ENCODE measurements at regions not wholly inside any gene's neighbourhood (a gene's known extent, or its start where the extent isn't known, plus 50 kb on each side); places are given as distances from the start of the nearest gene placed in this dataset.
"Not testable (repeated sequence)": the region's sequence is repeated elsewhere in the genome, so short reads cannot be mapped to it uniquely, and the experiment has no call there.

GRCh38 chr5:42875211-42875610 lies 63.5 kb upstream of the SELENOP start:
- no peak overlapping the region for H3K4me3 Mint-ChIP-seq
- DNase-seq, result no peak
- H3K4me1 Mint-ChIP-seq (ENCODE audit: low read depth), result peaks cover 6% of the 10 kb centered on the region
- no peaks in the 10 kb centered on the region for H3K9me3 Mint-ChIP-seq
- no peaks in the 10 kb centered on the region for H3K27me3 Mint-ChIP-seq (ENCODE audit: low read depth)
- intact Hi-C loops (cut with micrococcal nuclease), result no loop called here
- CTCF ChIA-PET, result interaction anchor here (0.6 to 1.0 kb wide), 3 partner anchors 14 to 950 kb away, joined by 3 to 7 read pairs (median 3); partner anchors contain the start of gene FBXO4
- no peaks in the 10 kb centered on the region for H3K36me3 Mint-ChIP-seq (ENCODE audit: low read depth)
- H3K27ac Mint-ChIP-seq, result no peak overlapping the region

DNA sequence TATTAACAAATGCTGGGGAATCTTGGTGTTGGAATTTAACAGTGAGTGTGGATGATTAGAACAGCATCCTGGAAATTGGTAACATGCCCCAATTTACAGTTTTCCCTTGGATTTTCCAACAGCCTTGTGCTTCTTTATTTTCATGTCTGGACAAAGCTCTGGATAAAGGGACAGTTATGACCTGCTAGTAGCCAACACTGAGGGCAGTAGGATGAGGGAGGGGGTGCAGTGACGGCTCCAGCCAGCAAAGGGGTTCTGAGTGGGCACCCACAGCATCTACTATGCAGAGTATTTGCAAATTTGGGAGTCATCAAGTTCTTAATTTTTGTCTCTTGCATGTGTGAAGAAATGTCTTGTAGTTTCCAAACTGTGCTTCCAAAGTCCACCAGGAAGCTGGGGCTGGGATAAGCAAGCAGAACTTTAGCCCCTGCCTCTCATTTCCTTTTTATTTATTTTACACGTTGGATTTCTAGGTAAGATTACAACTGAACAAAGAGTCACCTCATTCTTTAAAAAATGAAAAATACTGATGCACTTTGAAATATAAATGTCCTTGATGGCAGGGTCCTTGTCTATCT lies 63.0 kb upstream of the SELENOP start:
- no peak for DNase-seq
- CTCF ChIA-PET, result interaction anchor here (0.6 to 1.0 kb wide), 3 partner anchors 15 to 949 kb away, joined by 3 to 7 read pairs (median 3); partner anchors contain the start of gene FBXO4
- Mint-ChIP-seq H3K27me3 (ENCODE audit: low read depth) (no peaks in the 10 kb centered on the region), H3K27ac (no peak overlapping the region), H3K4me3 (no peak overlapping the region), H3K36me3 (ENCODE audit: low read depth) (no peaks in the 10 kb centered on the region), H3K4me1 (ENCODE audit: low read depth) (peaks cover 6% of the 10 kb centered on the region), H3K9me3 (peaks cover 3% of the 10 kb centered on the region)
- intact Hi-C loops (cut with micrococcal nuclease), result no loop called here

- H3K27me3 Mint-ChIP-seq (ENCODE audit: low read depth), result no peaks in the 10 kb centered on the region
- H3K4me3 Mint-ChIP-seq, result no peak overlapping the region
- CTCF ChIA-PET, result no interaction called here
- H3K9me3 Mint-ChIP-seq, result peaks cover 8% of the 10 kb centered on the region
- H3K27ac Mint-ChIP-seq, result no peak overlapping the region
- no peaks in the 10 kb centered on the region for H3K36me3 Mint-ChIP-seq (ENCODE audit: low read depth)
- intact Hi-C loops (cut with micrococcal nuclease), result no loop called here
- peaks cover 6% of the 10 kb centered on the region for H3K4me1 Mint-ChIP-seq (ENCODE audit: low read depth)
- no peak for DNase-seq
These were observed 61.2 kb upstream of the SELENOP start for GRCh38 chr5:42872865-42873264.

- Mint-ChIP-seq H3K36me3 (ENCODE audit: low read depth) (no peaks in the 10 kb centered on the region), H3K27me3 (ENCODE audit: low read depth) (peaks cover 3% of the 10 kb centered on the region), H3K27ac (no peak overlapping the region), H3K4me3 (no peak overlapping the region), H3K9me3 (peaks cover 11% of the 10 kb centered on the region), H3K4me1 (ENCODE audit: low read depth) (peaks cover 2% of the 10 kb centered on the region)
- intact Hi-C loops (cut with micrococcal nuclease), result no loop called here
- DNase-seq, result no peak
- CTCF ChIA-PET, result interaction anchor here (1.5 to 2.0 kb wide), 2 partner anchors 19 to 38 kb away, joined by 4 to 5 read pairs; no protein-coding TSS in a partner anchor
These were observed 59.3 kb upstream of the SELENOP start for GRCh38 chr5:42870882-42871418.

- not testable (repeated sequence) for H3K4me3 Mint-ChIP-seq
These were observed 56.7 kb upstream of the SELENOP start for GRCh38 chr5:42868417-42868816.

GRCh38 chr5:42864749-42865148 lies 53.1 kb upstream of the SELENOP start:
- CTCF ChIA-PET, result interaction anchor here (1.2 kb wide), 1 partner anchor 26 kb away, joined by 3 read pairs; no protein-coding TSS in a partner anchor
- intact Hi-C loops (cut with micrococcal nuclease); DNase-seq; H3K4me1 Mint-ChIP-seq (ENCODE audit: low read depth); H3K4me3 Mint-ChIP-seq; H3K27ac Mint-ChIP-seq; H3K36me3 Mint-ChIP-seq (ENCODE audit: low read depth): not testable (repeated sequence)
- peaks cover 17% of the 10 kb centered on the region for H3K9me3 Mint-ChIP-seq
- H3K27me3 Mint-ChIP-seq (ENCODE audit: low read depth), result peaks cover 37% of the 10 kb centered on the region

More at GRCh38 chr5:42868417-42868816, 56.7 kb upstream of the SELENOP start:
- Mint-ChIP-seq H3K9me3 (peaks cover 16% of the 10 kb centered on the region), H3K27me3 (ENCODE audit: low read depth) (peaks cover 17% of the 10 kb centered on the region)
- H3K36me3 Mint-ChIP-seq (ENCODE audit: low read depth); DNase-seq; H3K4me1 Mint-ChIP-seq (ENCODE audit: low read depth); intact Hi-C loops (cut with micrococcal nuclease); CTCF ChIA-PET; H3K27ac Mint-ChIP-seq: not testable (repeated sequence)
